Stimulated activated CD4-positive, alpha-beta T cell treated with anti-CD3 and anti-CD28 coated beads, Interleukin-4, amount 100 ng/mL, for 48 hours (primary cell): ENCODE measurements at regions not wholly inside any gene's neighbourhood (a gene's known extent, or its start where the extent isn't known, plus 50 kb on each side); places are given as distances from the start of the nearest gene placed in this dataset.

Source experiments
- DNase-seq, 2 donors: peaks; one replicate each; pipeline ENCODE4 v3.0.0-alpha.2; 2020; ENCODE audit warnings: low read depth in 2 of 2

DNA sequence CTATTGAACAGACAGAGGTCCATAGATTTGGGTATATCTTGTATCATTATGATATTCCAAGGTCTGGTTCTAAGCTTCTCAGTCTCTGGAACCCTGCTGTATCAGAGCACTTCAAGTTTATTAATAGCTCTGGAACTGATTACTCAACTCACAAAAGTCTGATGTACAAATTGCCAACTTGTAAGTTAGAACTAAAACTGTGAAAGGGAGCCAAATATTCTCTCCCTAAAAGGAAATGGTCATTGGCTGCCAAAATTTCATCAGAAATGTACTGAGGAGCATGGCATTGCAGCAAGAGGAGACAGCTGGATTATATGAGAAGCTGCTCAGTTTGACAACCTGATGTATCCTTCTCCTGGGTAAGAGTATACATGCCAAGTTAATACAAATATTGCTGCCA, 828.8 kb upstream of the SEL1L start:
- DNase-seq: no peak

- DNase-seq: no peak
Measured at GRCh38 chr14:82365471-82365870, 831.8 kb upstream of the SEL1L start.

- no peak for DNase-seq
Measured at GRCh38 chr14:82366803-82367202, 833.1 kb upstream of the SEL1L start.

DNA sequence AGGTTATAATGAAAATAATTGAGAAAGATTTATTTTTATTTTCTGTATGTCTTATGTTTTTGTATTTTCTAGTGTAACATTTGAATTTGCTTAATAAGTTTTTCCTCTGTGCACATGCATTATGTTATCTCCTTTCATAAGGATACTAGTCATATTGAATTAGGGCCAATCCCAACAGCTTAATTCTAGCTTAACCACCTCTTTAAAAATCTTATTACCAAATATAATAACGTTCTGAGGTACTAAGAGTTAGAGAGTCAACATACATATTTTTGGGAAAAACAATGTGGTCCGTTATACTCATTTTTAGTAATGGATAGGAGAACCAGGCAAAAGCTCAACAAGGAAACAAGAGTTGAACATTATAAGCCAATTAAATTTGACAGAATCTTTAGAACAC, 845.6 kb upstream of the SEL1L start:
- DNase-seq: no peak

DNA sequence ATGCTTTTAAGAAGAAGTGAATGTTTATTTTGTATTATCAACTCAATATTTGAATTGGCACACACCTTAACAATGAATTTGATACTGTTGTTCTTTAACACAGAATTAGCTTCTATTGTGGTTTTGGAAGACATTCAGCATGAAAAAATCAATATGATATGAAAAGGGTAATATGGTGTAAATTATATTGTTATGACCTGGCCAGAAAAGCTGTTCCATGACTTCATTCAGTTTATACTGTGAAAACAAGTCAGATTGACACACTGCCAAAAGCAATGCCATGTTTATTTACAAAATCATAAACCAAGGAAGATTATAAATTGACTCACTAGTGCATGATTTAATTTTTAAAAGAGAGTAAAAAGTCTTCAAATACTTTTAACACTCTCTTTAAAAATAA, 851.4 kb upstream of the SEL1L start:
- DNase-seq: no peak

GRCh38 chr14:82387699-82388098, 854.0 kb upstream of the SEL1L start:
- DNase-seq: no peak

GRCh38 chr14:82388488-82388887, 854.8 kb upstream of the SEL1L start:
- DNase-seq: no peak

DNA sequence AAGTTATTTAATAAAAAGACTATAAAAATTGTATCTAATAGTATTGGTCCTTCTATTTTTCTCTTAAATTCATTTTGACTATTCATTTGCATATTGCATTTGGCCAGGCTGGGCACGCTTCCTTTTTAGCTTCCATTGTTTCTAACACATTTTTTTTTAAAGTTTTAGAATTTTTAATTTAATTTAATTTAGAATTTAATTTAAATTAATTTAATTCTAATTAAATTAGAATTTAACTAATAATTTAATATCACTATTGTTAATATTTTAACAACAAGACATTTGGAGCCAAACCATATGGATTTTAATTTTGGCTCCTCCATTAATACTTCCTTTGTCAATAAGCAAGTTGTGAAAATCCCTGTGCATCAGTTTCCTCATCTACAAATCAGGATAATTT, 856.9 kb upstream of the SEL1L start:
- no peak for DNase-seq

GRCh38 chr14:82394916-82395315, 861.3 kb upstream of the SEL1L start:
- no peak for DNase-seq

GRCh38 chr14:82398256-82398655, 864.6 kb upstream of the SEL1L start:
- no peak for DNase-seq

- no peak for DNase-seq
Measured at GRCh38 chr14:82403987-82404386, 870.3 kb upstream of the SEL1L start.

DNA sequence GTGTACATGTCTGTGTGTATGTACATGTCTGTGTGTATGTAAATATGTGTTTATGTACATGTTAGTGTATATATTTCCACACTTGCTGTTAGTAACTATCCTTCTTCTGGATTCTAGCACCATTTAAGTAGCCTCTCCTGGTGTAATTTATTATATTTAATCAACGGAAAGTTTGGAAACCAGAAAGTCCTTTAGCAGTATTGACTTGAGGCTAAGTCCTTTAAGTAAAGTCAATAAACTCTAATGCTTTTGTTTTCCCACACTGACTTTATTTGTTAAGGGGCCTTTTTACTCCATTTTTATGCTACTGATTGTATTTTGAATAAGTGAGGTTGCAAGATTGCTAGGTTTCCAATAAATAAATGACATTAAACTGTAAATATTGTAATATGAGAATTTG, 876.4 kb upstream of the SEL1L start:
- no peak for DNase-seq

DNA sequence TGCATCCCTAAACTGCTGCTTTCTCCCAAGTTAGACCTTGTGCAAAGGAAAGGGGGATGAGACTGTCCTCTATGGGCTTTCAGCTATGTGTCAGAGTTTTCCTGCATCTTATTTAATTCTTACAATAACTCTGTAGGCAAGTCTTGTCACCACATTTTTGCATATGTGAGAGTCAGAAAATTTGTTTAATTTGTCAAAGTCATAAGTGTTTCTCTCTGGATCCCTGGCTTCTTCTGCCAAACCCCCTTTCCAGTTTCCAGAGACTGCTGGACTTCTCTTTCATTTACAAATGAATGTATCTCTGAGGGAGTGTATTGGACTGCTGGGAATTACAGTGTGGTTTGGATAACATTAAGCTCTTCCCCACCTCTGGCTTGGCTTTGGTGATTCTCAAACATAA, 877.6 kb upstream of the SEL1L start:
- no peak for DNase-seq

DNA sequence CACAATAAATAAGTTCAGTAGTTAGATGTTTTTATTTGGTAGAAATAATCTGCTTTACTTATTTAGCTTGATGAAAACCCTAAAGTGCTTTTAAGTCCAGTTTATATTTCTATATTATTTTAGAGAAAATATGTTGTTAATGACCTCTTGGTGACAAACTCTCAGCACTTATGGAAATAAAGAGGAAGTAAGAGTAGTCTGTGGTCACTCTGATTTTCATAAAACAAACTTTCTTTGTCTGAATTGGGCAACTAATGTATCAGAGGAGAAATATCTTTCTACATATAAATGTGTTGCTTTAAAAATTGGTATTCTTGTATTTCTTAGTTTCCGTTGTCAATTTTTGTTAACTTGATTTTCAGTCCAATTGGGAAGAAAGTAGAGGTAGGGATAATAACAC, 878.9 kb upstream of the SEL1L start:
- no peak for DNase-seq

DNA sequence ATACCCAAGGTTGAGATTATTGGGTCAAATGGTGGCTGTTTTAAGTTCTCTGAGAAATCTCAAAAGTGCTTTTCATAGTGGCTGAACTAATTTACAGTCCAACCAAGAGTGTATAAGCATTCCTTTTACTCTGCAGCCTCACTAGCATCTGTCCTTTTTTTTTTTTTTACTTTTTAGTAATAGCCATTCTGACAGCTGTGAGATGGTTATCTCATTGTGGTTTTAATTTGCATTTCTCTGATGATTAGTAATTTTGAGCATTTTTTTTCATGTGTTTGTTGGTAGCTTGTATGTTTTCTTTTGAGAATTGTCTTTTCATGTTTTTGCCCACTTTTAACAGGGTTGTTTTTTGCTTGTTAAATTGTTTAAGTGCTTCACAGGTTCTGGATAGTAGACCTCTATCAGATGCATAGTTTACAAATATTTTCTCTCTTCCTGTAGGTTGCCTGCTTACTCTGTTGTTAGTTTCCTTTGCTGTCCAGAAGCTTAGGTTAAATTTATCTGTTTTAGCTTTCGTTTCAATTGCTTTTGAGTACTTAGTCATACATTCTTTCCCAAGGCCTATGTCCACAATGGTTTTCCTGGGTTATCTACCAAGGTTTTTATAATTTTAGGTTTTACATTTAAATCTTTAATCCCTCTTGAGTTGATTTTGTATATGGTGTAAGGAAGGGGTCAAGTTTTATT, 881.3 kb upstream of the SEL1L start:
- DNase-seq: no peak

DNA sequence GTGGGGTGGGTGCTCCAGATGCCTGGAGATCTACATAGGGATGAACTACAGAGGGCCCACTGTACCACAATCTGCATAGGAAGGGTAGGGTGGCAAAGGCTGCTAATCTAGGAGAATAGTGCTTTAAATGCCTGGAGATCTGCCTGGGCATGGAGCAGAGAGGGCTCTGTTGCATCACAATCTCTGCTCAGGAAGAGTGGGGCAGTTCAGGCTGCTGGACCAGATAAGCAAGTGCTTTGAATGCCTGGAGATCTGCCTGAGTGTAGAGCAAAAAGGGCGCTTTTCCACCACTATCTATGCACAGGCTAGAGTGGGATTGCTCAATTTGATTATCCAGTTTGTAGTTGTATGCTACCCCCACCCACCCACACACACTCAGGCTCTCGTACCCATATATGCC, 886.3 kb upstream of the SEL1L start:
- no peak for DNase-seq

DNA sequence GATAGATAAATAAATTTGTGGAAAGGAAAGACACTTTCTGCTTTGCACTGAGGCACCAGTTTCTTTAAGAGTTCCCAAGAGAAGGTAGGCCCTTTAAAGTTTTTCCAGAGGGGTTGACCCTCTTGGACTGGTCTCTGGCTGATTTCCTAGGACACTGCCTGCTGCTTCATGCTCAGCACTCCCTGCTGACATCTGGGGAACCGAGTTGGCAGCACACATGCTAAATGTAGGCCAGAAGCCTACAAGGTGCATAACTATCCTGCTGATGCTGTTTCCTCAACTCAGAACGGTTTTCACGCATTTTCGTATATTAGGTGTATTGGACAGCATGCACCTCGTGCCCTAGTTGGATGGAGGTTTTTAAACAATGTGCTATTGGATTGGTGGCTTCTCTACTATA, 887.2 kb upstream of the SEL1L start:
- no peak for DNase-seq

DNA sequence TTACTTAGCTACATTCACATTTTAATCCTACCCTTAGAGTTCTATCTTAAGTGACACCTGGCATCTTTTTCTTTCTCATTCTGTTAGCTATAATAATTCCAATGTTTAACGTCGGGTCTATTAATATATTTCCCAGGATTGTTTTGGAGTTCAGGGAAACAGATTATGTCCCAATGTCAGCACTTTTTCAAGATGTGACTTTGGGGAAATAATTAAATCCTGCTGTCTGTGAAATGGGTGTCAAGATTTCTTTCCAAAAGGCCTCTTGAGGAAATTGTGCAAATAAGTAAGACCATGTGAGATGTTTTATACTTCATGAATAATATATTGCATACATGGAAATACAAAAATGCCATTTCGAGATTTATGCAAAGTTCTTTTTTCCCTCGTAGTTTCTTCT, 887.6 kb upstream of the SEL1L start:
- DNase-seq: no peak

DNA sequence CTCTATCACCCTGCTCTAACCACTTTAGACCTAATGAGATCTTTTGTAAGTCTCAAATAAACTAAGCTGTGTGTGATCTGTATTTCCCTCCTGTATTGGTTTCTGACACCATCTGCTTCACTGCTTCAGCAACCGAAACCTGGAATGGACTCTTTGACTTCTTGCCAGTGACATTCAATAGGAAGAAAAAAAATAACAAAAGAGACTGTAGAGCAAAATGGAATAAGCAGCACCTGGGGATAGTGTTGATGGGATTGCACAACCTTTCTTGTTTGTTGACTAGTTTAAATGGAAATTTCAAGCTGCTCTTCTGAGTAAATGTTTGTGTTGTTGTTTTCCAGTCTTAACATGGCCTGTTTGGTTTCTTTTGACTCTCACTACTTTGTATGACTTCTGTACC, 888.6 kb upstream of the SEL1L start:
- DNase-seq: no peak

DNA sequence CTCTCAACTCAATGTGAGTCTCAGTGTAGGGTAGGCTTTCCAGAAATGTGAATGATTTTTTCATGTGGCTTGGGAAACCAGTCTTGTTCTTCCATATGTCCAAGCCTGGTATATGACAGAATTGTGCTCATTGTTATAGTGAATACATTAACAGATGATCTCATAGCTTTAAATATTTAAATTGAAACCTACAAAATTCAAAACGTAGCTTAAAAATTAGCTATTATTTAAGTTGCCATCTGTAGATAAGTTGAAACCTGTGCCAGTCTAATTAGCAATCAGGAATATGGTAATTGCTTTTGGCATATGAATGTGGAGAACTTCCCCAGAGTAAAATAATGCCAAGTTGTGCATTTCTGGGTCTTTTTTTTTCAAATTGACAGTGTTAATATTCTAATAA, 891.6 kb upstream of the SEL1L start:
- no peak for DNase-seq

GRCh38 chr14:82431031-82431430, 897.4 kb upstream of the SEL1L start:
- no peak for DNase-seq

DNA sequence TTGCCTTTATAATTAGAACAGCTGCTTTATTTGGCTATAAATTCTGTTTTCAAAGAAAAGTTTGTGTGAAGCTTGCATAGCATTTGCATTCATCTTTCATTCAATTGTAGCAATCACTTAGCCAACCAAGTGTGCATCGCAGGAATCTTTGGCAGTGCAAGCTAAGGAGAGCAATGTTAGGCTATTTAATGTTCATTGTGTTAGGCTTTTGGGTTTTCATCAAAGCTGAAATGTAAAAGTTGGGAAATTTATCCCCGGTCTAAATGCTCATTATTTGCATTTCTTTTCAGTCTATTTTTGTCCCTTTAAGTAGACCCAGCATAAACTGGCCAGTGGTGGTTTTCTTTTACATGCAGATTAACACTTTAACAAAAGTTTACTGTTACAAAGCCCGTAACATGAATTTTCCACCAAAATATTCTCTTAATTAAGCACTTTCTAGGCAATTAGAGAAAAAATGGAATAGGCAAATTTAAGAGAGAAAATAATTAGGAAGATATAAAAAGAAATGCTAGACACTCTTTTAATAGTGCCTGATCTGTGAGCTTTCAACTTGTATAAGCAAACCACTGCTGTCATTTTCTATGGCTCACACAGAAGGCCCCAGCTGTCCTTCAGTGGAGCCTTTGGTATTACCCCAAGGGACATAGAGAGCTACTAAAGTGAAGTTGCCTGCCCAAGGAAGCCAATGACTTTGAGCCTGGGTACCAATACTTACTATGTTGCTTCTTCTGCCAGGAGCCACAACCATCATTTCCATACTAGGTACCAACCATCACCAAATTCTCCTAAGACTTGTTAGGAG, 898.9 kb upstream of the SEL1L start:
- no peak for DNase-seq

DNA sequence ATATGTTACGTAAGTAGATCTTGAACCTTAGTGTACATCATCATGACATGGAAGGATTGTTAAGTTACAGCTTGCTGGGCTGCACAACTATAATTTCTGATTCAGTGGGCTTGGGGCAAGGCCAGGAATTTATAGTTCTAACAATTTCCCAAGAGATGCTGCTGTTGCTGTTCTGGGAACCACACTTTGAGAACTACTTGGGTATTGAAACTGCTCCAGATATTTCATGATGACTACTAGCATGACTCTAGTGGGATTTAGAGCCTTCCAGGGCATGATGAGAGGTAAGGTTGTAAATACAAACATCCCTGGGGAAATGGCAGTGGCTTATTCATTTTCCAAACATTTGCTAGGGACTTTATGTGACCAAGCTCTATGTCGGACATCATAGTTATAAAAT, 904.8 kb upstream of the SEL1L start:
- no peak for DNase-seq

- no peak for DNase-seq
Measured at GRCh38 chr14:82441270-82441669, 907.6 kb upstream of the SEL1L start.
